Keratinocyte (primary cell): ENCODE measurements at regions not wholly inside any gene's neighbourhood (a gene's known extent, or its start where the extent isn't known, plus 50 kb on each side); places are given as distances from the start of the nearest gene placed in this dataset.

Experiments
- EZH2 ChIP-seq: IDR thresholded peaks from one replicate; pipeline ENCODE4 v1.6.1; 2012; ENCODE audit warnings: inconsistent platforms, mild to moderate bottlenecking, low read length, moderate library complexity
- TF ChIP-seq, protein P1 (sequence below), 3 experiments: IDR thresholded peaks in 1 of 3; conservative IDR thresholded peaks in 1 of 3; optimal IDR thresholded peaks in 1 of 3; 2 replicates in 2 of 3; 3 replicates in 1 of 3; pipeline versions ENCODE3 to v1.5.1; 2011; ENCODE audit warnings: low read length in 3 of 3, mild to moderate bottlenecking in 3 of 3, moderate library complexity in 2 of 3, control low read depth in 1 of 3, inconsistent platforms in 1 of 3; ENCODE audit not compliant: insufficient read depth in 2 of 3; ENCODE audit errors: extremely low read depth in 1 of 3

DNA sequence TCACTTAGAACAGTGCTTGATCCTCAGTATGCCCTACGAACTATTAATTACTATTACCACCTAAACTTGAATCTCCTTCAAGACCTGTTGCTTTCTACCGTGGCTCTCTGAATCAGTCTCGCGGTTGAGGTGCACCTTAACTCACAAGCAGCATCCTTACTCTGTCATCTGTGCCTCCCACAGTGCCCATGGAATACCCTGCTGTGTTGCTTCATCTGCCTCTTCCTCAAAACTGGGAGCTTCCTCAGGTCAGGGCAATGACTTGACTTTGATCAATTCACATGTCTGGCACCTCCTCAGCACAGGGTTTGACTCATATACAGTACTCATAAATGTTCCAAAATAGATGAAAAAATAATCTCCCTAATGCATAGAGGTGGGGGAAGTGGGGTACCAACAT lies 305.9 kb downstream of the NUAK1 start:
- TF ChIP-seq, protein P1, sequence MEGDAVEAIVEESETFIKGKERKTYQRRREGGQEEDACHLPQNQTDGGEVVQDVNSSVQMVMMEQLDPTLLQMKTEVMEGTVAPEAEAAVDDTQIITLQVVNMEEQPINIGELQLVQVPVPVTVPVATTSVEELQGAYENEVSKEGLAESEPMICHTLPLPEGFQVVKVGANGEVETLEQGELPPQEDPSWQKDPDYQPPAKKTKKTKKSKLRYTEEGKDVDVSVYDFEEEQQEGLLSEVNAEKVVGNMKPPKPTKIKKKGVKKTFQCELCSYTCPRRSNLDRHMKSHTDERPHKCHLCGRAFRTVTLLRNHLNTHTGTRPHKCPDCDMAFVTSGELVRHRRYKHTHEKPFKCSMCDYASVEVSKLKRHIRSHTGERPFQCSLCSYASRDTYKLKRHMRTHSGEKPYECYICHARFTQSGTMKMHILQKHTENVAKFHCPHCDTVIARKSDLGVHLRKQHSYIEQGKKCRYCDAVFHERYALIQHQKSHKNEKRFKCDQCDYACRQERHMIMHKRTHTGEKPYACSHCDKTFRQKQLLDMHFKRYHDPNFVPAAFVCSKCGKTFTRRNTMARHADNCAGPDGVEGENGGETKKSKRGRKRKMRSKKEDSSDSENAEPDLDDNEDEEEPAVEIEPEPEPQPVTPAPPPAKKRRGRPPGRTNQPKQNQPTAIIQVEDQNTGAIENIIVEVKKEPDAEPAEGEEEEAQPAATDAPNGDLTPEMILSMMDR (optimal IDR thresholded peaks at IDR 0.05 in 1 of 3, IDR thresholded peaks at IDR 0.05 in 1 of 3, conservative IDR thresholded peaks at IDR 0.05 in 1 of 3; ENCODE audit: extremely low read depth in 1 of 3, insufficient read depth in 2 of 3, low read length in 3 of 3) = no peak
- no peak for TF ChIP-seq EZH2
